GM12864 (cell line): ENCODE measurements at regions not wholly inside any gene's neighbourhood (a gene's known extent, or its start where the extent isn't known, plus 50 kb on each side); places are given as distances from the start of the nearest gene placed in this dataset.

Source experiments
- DNase-seq: peaks from one replicate; pipeline ENCODE4 v3.0.0-alpha.2; 2011; ENCODE audit warnings: low read depth
- H3K4me3 ChIP-seq: 2 replicates; pipeline ENCODE4 v1.5.1; 2011; ENCODE audit warnings: mild to moderate bottlenecking, low read depth, low read length, control low read depth
- TF ChIP-seq, protein P1 (sequence below): IDR thresholded peaks from 2 replicates; pipeline ENCODE4 v1.5.1; 2011; ENCODE audit warnings: low read depth, mild to moderate bottlenecking, moderate library complexity, low read length, control low read depth, inconsistent platforms; ENCODE audit errors: missing control alignments

DNA sequence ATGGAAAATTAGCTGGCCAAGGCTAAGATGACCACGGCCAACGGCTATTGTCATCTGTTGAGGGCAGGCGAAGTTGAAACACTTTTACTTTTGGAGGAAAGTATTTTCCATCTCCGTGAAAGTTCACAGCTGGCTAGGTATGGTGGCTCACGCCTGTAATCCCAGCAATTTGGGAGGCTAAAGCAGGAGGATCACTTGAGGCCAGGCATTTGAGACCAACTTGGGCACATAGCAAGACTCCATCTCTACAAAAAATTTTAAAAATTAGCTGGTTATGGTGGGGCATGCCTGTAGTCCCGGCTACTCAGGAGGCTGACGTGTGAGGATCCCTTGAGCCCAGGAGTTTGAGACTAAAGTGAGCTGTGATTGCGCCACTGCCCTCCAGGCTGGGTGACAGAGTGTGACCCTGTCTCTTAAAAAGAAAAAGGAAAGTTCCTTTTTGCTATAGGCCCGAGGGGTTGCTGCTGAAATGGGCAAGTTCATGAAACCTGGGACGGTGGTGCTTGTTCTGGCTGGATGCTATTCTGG is 85.5 kb upstream of the MKLN1 start:
- no peak overlapping the region for H3K4me3 ChIP-seq
- TF ChIP-seq, protein P1, sequence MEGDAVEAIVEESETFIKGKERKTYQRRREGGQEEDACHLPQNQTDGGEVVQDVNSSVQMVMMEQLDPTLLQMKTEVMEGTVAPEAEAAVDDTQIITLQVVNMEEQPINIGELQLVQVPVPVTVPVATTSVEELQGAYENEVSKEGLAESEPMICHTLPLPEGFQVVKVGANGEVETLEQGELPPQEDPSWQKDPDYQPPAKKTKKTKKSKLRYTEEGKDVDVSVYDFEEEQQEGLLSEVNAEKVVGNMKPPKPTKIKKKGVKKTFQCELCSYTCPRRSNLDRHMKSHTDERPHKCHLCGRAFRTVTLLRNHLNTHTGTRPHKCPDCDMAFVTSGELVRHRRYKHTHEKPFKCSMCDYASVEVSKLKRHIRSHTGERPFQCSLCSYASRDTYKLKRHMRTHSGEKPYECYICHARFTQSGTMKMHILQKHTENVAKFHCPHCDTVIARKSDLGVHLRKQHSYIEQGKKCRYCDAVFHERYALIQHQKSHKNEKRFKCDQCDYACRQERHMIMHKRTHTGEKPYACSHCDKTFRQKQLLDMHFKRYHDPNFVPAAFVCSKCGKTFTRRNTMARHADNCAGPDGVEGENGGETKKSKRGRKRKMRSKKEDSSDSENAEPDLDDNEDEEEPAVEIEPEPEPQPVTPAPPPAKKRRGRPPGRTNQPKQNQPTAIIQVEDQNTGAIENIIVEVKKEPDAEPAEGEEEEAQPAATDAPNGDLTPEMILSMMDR = no peak
- DNase-seq = no peak

DNA sequence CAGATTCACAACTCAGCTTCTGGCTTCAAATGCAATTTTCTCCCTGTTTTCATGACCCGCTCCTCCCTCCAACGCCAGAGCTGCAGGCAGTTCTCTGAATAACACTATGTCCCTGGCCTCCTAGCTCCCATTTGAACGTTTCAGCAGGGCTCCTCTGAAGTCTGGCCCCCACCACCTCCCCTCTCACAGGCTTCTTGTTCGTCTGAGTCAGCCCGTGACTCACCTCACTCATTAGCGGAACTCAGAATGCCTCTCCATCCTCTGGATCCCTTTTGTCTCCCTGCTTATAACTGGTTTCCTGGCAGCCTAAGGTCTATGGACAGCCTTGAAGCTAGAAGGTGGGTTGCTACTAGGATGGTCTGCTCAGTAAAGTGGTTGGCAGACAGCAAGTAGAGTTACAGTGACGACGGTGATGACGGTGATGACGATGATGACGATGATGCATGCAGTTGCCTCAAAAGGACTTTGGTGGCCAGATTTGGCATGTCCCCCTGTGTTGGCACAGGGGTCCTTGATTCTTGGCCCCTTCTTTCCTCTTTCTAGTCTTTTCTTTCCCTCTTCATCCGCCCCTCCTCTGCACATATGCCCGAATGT is 83.3 kb upstream of the MKLN1 start:
- no peak overlapping the region for H3K4me3 ChIP-seq
- TF ChIP-seq, protein P1 = no peak
- DNase-seq = no peak

DNA sequence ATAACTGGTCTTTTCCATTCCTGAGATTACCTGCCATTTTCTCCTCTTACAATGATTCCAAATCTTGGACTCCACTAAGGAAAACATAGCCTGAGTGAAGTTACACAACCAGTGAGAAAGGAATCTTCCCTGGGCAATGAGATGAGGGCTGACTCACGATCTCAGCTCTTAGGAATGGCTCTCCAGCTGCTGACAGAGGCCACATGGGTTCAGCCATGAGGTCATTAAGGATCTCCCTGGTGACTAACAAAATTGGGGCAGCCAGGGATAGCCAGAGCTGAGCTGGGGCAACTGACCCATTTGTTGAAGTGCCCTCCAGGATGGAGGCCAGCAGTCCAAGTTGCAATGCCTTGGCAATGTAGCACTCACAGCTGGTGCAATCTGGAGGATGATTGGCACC is 78.7 kb upstream of the MKLN1 start:
- DNase-seq = no peak
- TF ChIP-seq, protein P1 = no peak

DNA sequence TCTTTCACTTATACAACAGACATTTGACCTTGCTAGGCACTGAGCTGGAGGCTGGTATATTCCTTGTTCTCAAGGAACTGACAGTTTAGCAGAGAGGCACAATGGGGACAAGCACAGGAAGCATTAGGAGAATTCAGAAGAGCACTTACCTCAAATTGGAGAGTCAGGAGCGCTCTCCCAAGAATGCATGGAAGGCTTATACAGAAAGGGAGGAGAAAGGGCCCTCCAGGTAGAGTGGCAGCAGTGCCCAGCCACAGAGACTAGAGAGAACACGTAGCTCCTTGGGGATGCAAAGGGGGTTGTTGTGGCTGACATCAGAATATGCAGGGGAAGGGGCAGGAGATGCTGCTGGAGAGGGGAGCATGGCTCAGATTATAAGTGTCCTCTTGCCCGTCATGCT is 78.2 kb upstream of the MKLN1 start:
- DNase-seq = no peak
- no peak overlapping the region for H3K4me3 ChIP-seq
- TF ChIP-seq, protein P1 = no peak

More for the DNA sequence above, 78.7 kb upstream of the MKLN1 start:
- no peak overlapping the region for H3K4me3 ChIP-seq

DNA sequence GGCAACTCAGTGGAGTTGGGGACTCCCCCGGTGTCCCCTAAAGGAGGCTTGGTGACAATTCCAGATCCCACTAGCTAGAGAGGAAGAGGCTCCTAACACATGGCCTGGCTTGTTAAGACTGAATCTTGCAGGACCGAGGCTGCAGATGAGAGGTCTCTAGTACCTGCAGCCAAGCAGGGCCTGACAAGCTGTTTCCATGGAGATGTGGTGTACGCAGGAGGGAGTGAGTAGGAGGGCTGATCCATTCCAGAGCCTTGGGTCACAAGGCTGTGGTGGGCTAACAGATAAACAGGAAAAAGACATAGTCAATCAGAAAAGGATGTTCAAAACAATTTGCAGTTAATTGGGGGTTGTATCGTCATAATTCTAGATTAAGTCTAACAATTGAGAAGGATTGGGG is 77.3 kb upstream of the MKLN1 start:
- no peak overlapping the region for H3K4me3 ChIP-seq
- TF ChIP-seq, protein P1 = no peak
- no peak for DNase-seq

DNA sequence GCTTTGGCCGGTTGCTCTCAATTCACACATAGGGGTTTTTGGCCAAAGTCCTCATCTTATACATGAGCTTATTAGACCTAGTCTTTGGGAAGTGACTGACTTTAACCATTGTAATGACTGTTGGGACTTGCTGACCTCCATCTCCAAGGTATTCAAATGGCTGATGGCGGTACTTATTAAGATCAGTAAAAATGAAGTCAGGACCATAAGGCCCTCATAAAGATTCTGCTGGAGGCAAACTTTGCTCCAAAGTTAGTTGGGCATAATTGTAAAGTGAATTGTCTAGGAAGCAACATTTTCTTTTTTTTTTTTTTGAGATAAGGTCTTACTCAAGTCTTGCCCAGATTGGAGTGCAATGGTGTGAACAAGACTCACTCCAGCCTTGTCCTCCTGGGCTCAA is 76.3 kb upstream of the MKLN1 start:
- TF ChIP-seq, protein P1 = no peak
- no peak for DNase-seq
- no peak overlapping the region for H3K4me3 ChIP-seq

DNA sequence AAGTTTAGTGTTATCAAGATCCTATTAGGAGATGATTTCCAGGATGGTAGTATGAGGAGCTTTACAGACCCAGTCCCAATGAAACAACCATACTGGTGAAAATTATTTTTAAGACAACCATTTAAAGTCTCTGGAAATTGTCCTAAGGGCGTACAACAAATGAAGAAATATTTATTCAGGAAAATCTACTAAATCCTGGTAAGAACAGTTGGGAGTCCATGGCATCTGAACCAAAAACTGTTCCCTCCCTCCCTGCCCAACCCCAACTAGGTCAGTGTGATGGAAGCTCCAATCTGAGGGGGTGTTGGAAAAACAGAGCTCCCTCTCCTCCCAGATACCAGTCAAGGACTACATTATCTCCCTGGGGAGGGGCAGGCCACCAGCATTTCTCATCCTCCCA is 74.7 kb upstream of the MKLN1 start:
- H3K4me3 ChIP-seq = no peak overlapping the region
- TF ChIP-seq, protein P1 = no peak
- DNase-seq = no peak
